SK-N-SH treated with all-trans-retinoic acid at 6 μM for 48 hours (cell line): ENCODE measurements at regions not wholly inside any gene's neighbourhood (a gene's known extent, or its start where the extent isn't known, plus 50 kb on each side); places are given as distances from the start of the nearest gene placed in this dataset.

ENCODE experiments used
- ARNTL ChIP-seq: fragments of 450-650 bp; formaldehyde crosslinking; IDR thresholded peaks from 2 replicates; pipeline ENCODE4 v1.5.0; 2020; ENCODE audit warnings: low read depth, mild to moderate bottlenecking, moderate library complexity, borderline replicate concordance
- CREB5 ChIP-seq: fragments of 250-450 bp; sonication (Bioruptor Pico); IDR thresholded peaks from 2 replicates; pipeline ENCODE4 v1.5.1; 2020; ENCODE audit warnings: low read depth, mild to moderate bottlenecking, moderate library complexity
- PATZ1 ChIP-seq: fragments of 250-450 bp; sonication (Bioruptor Pico); IDR thresholded peaks from 2 replicates; pipeline ENCODE4 v1.8.0; 2020; ENCODE audit warnings: mild to moderate bottlenecking, moderate library complexity, borderline replicate concordance
- RARB ChIP-seq: fragments of 250-450 bp; sonication (Bioruptor Pico); IDR thresholded peaks from 2 replicates; pipeline ENCODE4 v1.8.0; 2021; ENCODE audit warnings: mild to moderate bottlenecking, moderate library complexity
- SNAI2 ChIP-seq: fragments of 250-450 bp; sonication (Bioruptor Pico); IDR thresholded peaks from 2 replicates; pipeline ENCODE4 v1.5.0; 2020; ENCODE audit warnings: mild to moderate bottlenecking, moderate library complexity
- TOX ChIP-seq: fragments of 250-450 bp; sonication (Bioruptor Pico); IDR thresholded peaks from 2 replicates; pipeline ENCODE4 v1.8.0; 2021; ENCODE audit warnings: mild to moderate bottlenecking, moderate library complexity, borderline replicate concordance
- ZFP3 ChIP-seq: fragments of 250-450 bp; sonication (Bioruptor Pico); IDR thresholded peaks from 2 replicates; pipeline ENCODE4 v1.5.0; 2020; ENCODE audit warnings: mild to moderate bottlenecking, moderate library complexity
- ZNF70 ChIP-seq: fragments of 450-650 bp; formaldehyde crosslinking; IDR thresholded peaks from 2 replicates; pipeline ENCODE4 v1.5.0; 2020; ENCODE audit warnings: mild to moderate bottlenecking, moderate library complexity

DNA sequence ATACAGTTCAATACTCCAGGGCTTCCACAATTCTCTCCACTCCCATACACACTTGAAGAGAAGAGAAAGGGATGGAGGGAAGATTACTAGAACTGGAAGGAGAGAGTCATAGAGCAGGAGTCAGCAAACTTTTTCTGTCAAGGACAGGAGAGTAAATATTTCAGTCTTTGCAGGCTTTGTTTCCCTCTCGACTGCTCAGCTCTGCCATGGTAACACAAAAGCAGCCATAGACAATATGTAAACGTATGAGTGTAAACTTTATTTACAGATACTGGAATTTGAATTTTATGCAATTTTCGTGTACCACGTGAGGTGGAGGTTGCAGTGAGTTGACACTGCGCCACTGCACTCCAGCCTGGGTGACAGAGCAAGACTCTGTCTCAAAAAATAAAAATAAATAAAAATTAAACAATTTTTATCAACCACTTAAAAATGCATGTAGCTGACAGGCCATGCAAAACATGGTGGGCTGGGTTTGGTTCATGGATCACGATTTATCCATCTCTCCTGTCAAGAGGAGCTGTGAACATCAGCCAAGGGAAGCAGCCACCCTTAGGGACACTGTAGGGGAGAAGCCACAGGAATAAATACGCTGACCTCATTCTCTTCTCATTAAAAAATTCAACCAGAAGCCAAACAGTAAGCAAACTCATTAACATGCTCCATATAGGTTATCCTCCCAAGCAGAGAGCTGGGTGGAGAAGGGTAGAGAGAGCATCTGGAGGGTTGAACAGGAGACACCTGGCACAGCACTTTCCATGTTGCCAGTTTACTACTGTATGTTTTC is 266.4 kb upstream of the FN1 start:
- TF ChIP-seq RARB (CRISPR knock-in tag) = no peak
- no peak for TF ChIP-seq TOX
- no peak for TF ChIP-seq PATZ1 (CRISPR knock-in tag)
- TF ChIP-seq SNAI2 = no peak
- no peak for TF ChIP-seq ARNTL (CRISPR knock-in tag)
- no peak for TF ChIP-seq ZNF70 (CRISPR knock-in tag)
- TF ChIP-seq ZFP3 (CRISPR knock-in tag) = no peak
- TF ChIP-seq CREB5 = no peak
